HEK293 (cell line): ENCODE measurements at regions not wholly inside any gene's neighbourhood (a gene's known extent, or its start where the extent isn't known, plus 50 kb on each side); places are given as distances from the start of the nearest gene placed in this dataset.

Source experiments
- CTCF ChIA-PET: fragments of 350-600 bp; formaldehyde crosslinking; extraction: SDS; loops from one replicate; lab custom pipeline; 2021; ENCODE audit warnings: antibody characterized with exemption; lab: Yijun Ruan, JAX
- POLR2A ChIA-PET: fragments of 300-600 bp; formaldehyde crosslinking; extraction: SDS; loops from one replicate; lab custom pipeline; 2020; ENCODE audit warnings: antibody characterized with exemption, inconsistent platforms; lab: Yijun Ruan, JAX
- H3K27ac ChIP-seq: fragments of 200-500 bp; sonication (Bioruptor generic); 2 replicates; pipeline ENCODE4 v1.5.1; 2014; ENCODE audit warnings: low read depth, low read length, control low read depth, inconsistent platforms; ENCODE audit errors: extremely low read depth
- H3K36me3 ChIP-seq, 2 experiments: fragments of 200-500 bp in 1 of 2; sonication (Bioruptor generic) in 1 of 2; 1 replicate in 1 of 2; 2 replicates in 1 of 2; pipeline ENCODE4 v1.5.1; 2014 to 2017; ENCODE audit warnings: inconsistent platforms in 2 of 2, low read length in 2 of 2; ENCODE audit not compliant: control insufficient read depth in 2 of 2, insufficient read depth in 1 of 2
- H3K4me1 ChIP-seq: fragments of 200-500 bp; sonication (Bioruptor generic); 2 replicates; pipeline ENCODE4 v1.5.1; 2014; ENCODE audit warnings: mild to moderate bottlenecking, low read length, inconsistent platforms; ENCODE audit not compliant: control insufficient read depth, insufficient read depth
- H3K4me3 ChIP-seq: 2 replicates; pipeline ENCODE4 v1.5.1; 2011; ENCODE audit warnings: low read depth, mild to moderate bottlenecking, control low read depth, low read length, moderate library complexity
- H3K9me3 ChIP-seq: fragments of 200-500 bp; sonication (Bioruptor generic); 2 replicates; pipeline ENCODE4 v1.5.1; 2014; ENCODE audit warnings: low read depth, low read length, inconsistent platforms; ENCODE audit not compliant: control insufficient read depth, insufficient read depth
- BCL6B ChIP-seq: fragments of 450-650 bp; formaldehyde crosslinking; IDR thresholded peaks from 2 replicates; pipeline ENCODE4 v1.5.1; 2017; ENCODE audit warnings: missing biosample characterization, missing genetic modification characterization
- FEZF1 ChIP-seq: fragments of 450-650 bp; formaldehyde crosslinking; IDR thresholded peaks from 2 replicates; pipeline ENCODE4 v1.5.1; 2016; ENCODE audit warnings: missing biosample characterization, missing genetic modification characterization
- GLIS2 ChIP-seq: fragments of 450-650 bp; formaldehyde crosslinking; IDR thresholded peaks from 2 replicates; pipeline ENCODE4 v1.5.1; 2016; ENCODE audit warnings: missing biosample characterization, missing genetic modification characterization
- KLF1 ChIP-seq: fragments of 450-650 bp; formaldehyde crosslinking; IDR thresholded peaks from 2 replicates; pipeline ENCODE4 v1.5.1; 2016; ENCODE audit warnings: missing biosample characterization, missing genetic modification characterization
- KLF10 ChIP-seq: fragments of 450-650 bp; IDR thresholded peaks from 2 replicates; pipeline ENCODE4 v1.5.1; 2018; ENCODE audit warnings: missing biosample characterization, mild to moderate bottlenecking, missing genetic modification characterization
- MYNN ChIP-seq: fragments of 450-650 bp; formaldehyde crosslinking; IDR thresholded peaks from 2 replicates; pipeline ENCODE4 v1.5.1; 2016; ENCODE audit warnings: missing biosample characterization, missing genetic modification characterization, borderline replicate concordance
- REST ChIP-seq: fragments of 450-650 bp; formaldehyde crosslinking; IDR thresholded peaks from 2 replicates; pipeline ENCODE4 v1.5.1; 2016; ENCODE audit warnings: missing biosample characterization, missing genetic modification characterization
- TCF7L2 ChIP-seq: IDR thresholded peaks from 2 replicates; pipeline ENCODE4 v1.6.1; 2011; ENCODE audit warnings: low read depth, mild to moderate bottlenecking, inconsistent platforms, low read length, moderate library complexity, borderline replicate concordance
- ZBTB1 ChIP-seq: fragments of 450-650 bp; formaldehyde crosslinking; IDR thresholded peaks from 2 replicates; pipeline ENCODE4 v1.5.1; 2016; ENCODE audit warnings: missing biosample characterization, missing genetic modification characterization
- ZNF114 ChIP-seq: fragments of 450-650 bp; formaldehyde crosslinking; IDR thresholded peaks from 2 replicates; pipeline ENCODE4 v1.5.0; 2017; ENCODE audit warnings: missing biosample characterization, missing genetic modification characterization
- ZNF146 ChIP-seq: fragments of 450-650 bp; formaldehyde crosslinking; IDR thresholded peaks from 2 replicates; pipeline ENCODE4 v1.5.1; 2016; ENCODE audit warnings: missing biosample characterization, missing genetic modification characterization
- ZNF350 ChIP-seq: fragments of 450-650 bp; formaldehyde crosslinking; IDR thresholded peaks from 2 replicates; pipeline ENCODE4 v1.5.0; 2017; ENCODE audit warnings: missing biosample characterization, mild to moderate bottlenecking, missing genetic modification characterization
- ZNF37A ChIP-seq: fragments of 450-650 bp; IDR thresholded peaks from 2 replicates; pipeline ENCODE4 v1.5.1; 2018; ENCODE audit warnings: missing biosample characterization, missing genetic modification characterization
- ZNF416 ChIP-seq: fragments of 450-650 bp; formaldehyde crosslinking; IDR thresholded peaks from 2 replicates; pipeline ENCODE4 v1.5.1; 2016; ENCODE audit warnings: missing biosample characterization, missing genetic modification characterization
- ZNF501 ChIP-seq: fragments of 450-650 bp; formaldehyde crosslinking; IDR thresholded peaks from 2 replicates; pipeline ENCODE4 v1.5.1; 2016; ENCODE audit warnings: missing biosample characterization, missing genetic modification characterization
- ZNF514 ChIP-seq: fragments of 450-650 bp; formaldehyde crosslinking; IDR thresholded peaks from 2 replicates; pipeline ENCODE4 v1.5.1; 2016; ENCODE audit warnings: missing biosample characterization, missing genetic modification characterization
- ZNF544 ChIP-seq: fragments of 450-650 bp; formaldehyde crosslinking; IDR thresholded peaks from 2 replicates; pipeline ENCODE4 v1.5.0; 2017; ENCODE audit warnings: missing biosample characterization, missing genetic modification characterization
- ZNF777 ChIP-seq: fragments of 450-650 bp; formaldehyde crosslinking; IDR thresholded peaks from 2 replicates; pipeline ENCODE4 v1.5.1; 2017; ENCODE audit warnings: missing biosample characterization, missing genetic modification characterization, borderline replicate concordance
- ZNF843 ChIP-seq: fragments of 450-650 bp; formaldehyde crosslinking; IDR thresholded peaks from 2 replicates; pipeline ENCODE4 v1.5.1; 2016; ENCODE audit warnings: missing biosample characterization, missing genetic modification characterization
- ZSCAN30 ChIP-seq: fragments of 450-650 bp; IDR thresholded peaks from 2 replicates; pipeline ENCODE4 v1.5.1; 2018; ENCODE audit warnings: missing biosample characterization, mild to moderate bottlenecking, missing genetic modification characterization, moderate library complexity
- TF ChIP-seq, protein P1 (sequence below): fragments of 450-650 bp; formaldehyde crosslinking; IDR thresholded peaks from 2 replicates; pipeline ENCODE4 v1.5.1; 2016; ENCODE audit warnings: missing biosample characterization, missing genetic modification characterization
- TF ChIP-seq, protein P2 (sequence below): fragments of 450-650 bp; formaldehyde crosslinking; IDR thresholded peaks from 2 replicates; pipeline ENCODE4 v1.5.1; 2016; ENCODE audit warnings: missing biosample characterization, missing genetic modification characterization

DNA sequence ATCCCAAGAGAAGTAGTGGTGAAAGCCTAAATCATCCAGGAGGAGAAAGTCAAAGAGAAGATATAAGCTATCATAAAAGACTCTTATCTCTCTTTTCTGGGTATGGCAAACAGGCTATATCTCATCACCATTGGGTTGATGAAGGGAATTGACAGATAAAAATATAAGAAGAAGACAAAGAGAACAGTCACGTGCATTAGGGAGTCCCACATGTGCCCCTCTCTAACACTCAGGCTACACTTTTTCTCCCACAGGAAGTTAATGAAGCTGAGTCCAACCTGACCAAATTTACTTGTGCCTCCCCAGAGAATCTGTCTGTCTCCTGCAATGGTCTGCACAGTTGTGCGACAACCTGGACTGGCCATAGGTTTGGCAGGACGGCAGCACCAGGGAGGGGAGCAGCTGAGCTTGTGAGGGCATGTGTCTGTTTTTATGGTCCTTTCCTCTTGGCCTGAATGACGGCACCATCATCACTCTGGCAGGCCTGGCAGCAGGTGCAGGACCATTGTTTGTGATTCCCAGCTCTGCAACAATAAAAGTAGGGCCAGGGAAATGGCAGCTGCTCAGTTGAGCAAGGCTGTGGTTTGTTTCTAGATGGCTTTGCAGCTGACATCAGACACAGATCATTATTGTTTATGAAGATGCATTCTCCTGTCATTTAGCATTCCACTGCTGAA is 144.5 kb upstream of the MCHR2 start:
- no peak overlapping the region for H3K27ac ChIP-seq

GRCh38 chr6:100137759-100138158 is 143.7 kb upstream of the MCHR2 start:
- Histone ChIP-seq H3K4me3 (no peak overlapping the region), H3K36me3 (peaks cover 0 to 12% of the 10 kb centered on the region in 2 experiments; a peak in 1 of 3 replicates), H3K4me1 (no peaks in the 10 kb centered on the region), H3K9me3 (no peaks in the 10 kb centered on the region), H3K27ac (no peak overlapping the region)
- POLR2A ChIA-PET: no interaction called here
- TF ChIP-seq ZNF114 (tag by site-specific recombination) (no peak), FEZF1 (tag by site-specific recombination) (no peak), ZNF37A (tag by site-specific recombination) (no peak), ZNF416 (no peak), ZNF777 (tag by site-specific recombination) (no peak), MYNN (tag by site-specific recombination) (no peak), REST (tag by site-specific recombination) (no peak), ZNF843 (tag by site-specific recombination) (no peak), ZNF544 (tag by site-specific recombination) (no peak), TCF7L2 (no peak), ZNF146 (tag by site-specific recombination) (no peak), ZNF514 (tag by site-specific recombination) (no peak), ZNF501 (tag by site-specific recombination) (no peak), ZNF350 (no peak), GLIS2 (tag by site-specific recombination) (no peak)
- TF ChIP-seq, protein P1, sequence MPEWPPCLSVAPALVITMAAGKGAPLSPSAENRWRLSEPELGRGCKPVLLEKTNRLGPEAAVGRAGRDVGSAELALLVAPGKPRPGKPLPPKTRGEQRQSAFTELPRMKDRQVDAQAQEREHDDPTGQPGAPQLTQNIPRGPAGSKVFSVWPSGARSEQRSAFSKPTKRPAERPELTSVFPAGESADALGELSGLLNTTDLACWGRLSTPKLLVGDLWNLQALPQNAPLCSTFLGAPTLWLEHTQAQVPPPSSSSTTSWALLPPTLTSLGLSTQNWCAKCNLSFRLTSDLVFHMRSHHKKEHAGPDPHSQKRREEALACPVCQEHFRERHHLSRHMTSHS (tag by site-specific recombination): no peak
- CTCF ChIA-PET: interaction anchor here (0.6 to 1.9 kb wide), 4 partner anchors 8 to 526 kb away, joined by 3 to 8 read pairs (median 4); no protein-coding TSS in a partner anchor

More for the DNA sequence above, 144.5 kb upstream of the MCHR2 start:
- TF ChIP-seq, protein P2, sequence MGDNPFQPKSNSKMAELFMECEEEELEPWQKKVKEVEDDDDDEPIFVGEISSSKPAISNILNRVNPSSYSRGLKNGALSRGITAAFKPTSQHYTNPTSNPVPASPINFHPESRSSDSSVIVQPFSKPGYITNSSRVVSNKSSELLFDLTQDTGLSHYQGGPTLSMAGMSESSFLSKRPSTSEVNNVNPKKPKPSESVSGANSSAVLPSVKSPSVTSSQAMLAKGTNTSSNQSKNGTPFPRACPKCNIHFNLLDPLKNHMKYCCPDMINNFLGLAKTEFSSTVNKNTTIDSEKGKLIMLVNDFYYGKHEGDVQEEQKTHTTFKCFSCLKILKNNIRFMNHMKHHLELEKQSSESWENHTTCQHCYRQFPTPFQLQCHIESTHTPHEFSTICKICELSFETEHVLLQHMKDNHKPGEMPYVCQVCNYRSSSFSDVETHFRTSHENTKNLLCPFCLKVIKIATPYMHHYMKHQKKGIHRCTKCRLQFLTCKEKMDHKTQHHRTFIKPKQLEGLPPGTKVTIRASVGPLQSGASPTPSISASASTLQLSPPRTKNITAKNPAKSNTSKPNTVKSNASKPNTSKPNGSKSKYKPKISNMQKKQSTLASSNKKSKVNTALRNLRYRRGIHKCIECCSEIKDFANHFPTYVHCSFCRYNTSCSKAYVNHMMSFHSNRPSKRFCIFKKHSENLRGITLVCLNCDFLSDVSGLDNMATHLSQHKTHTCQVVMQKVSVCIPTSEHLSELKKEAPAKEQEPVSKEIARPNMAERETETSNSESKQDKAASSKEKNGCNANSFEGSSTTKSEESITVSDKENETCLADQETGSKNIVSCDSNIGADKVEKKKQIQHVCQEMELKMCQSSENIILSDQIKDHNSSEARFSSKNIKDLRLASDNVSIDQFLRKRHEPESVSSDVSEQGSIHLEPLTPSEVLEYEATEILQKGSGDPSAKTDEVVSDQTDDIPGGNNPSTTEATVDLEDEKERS: no peak
- no peak for TF ChIP-seq KLF1 (tag by site-specific recombination)
- no peak for TF ChIP-seq ZSCAN30 (tag by site-specific recombination)
- no peak for TF ChIP-seq ZBTB1 (tag by site-specific recombination)
- no peak for TF ChIP-seq KLF10
- no peak for TF ChIP-seq BCL6B
- Histone ChIP-seq H3K4me1 (no peaks in the 10 kb centered on the region), H3K4me3 (no peak overlapping the region), H3K9me3 (no peaks in the 10 kb centered on the region), H3K36me3 (peaks cover 0 to 12% of the 10 kb centered on the region in 2 experiments; a peak in 1 of 3 replicates)
- CTCF ChIA-PET: interaction anchor here (0.9 to 1.9 kb wide), 3 partner anchors 9 to 525 kb away, joined by 3 to 8 read pairs (median 4); no protein-coding TSS in a partner anchor
- POLR2A ChIA-PET: no interaction called here
